ENCODE measurements at regions not wholly inside any gene's neighbourhood (a gene's known extent, or its start where the extent isn't known, plus 50 kb on each side); places are given as distances from the start of the nearest gene placed in this dataset.

- no peak for DNase-seq (ENCODE audit: extremely low spot score)
- H3K4me3 ChIP-seq: no peak overlapping the region
- no peaks in the 10 kb centered on the region for H3K4me1 ChIP-seq
- no peaks in the 10 kb centered on the region for H3K27me3 ChIP-seq
- H3K27ac ChIP-seq (replicated peaks in 1 of 4): no peak overlapping the region
- H3K9me3 ChIP-seq: peaks cover 0 to 6% (median 0%) of the 10 kb centered on the region in 4 donors
- intact Hi-C loops (cut with DNase I): no loop called here
- TF ChIP-seq, protein P1, sequence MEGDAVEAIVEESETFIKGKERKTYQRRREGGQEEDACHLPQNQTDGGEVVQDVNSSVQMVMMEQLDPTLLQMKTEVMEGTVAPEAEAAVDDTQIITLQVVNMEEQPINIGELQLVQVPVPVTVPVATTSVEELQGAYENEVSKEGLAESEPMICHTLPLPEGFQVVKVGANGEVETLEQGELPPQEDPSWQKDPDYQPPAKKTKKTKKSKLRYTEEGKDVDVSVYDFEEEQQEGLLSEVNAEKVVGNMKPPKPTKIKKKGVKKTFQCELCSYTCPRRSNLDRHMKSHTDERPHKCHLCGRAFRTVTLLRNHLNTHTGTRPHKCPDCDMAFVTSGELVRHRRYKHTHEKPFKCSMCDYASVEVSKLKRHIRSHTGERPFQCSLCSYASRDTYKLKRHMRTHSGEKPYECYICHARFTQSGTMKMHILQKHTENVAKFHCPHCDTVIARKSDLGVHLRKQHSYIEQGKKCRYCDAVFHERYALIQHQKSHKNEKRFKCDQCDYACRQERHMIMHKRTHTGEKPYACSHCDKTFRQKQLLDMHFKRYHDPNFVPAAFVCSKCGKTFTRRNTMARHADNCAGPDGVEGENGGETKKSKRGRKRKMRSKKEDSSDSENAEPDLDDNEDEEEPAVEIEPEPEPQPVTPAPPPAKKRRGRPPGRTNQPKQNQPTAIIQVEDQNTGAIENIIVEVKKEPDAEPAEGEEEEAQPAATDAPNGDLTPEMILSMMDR (IDR thresholded peaks at IDR 0.05): no peak
- TF ChIP-seq EP300 (IDR thresholded peaks at IDR 0.05) (no peak), POLR2AphosphoS5 (IDR thresholded peaks at IDR 0.05) (no peak), POLR2A (IDR thresholded peaks at IDR 0.05; ENCODE audit: low read depth) (no peak)
- H3K36me3 ChIP-seq: no peaks in the 10 kb centered on the region
- 94% methylated on average over 1 of the region's 1 CpG for WGBS
Observed at GRCh38 chr18:65221736-65222135, 529.1 kb upstream of the CDH7 start.

GRCh38 chr18:65221115-65221514 is 529.7 kb upstream of the CDH7 start:
- TF ChIP-seq POLR2A (IDR thresholded peaks at IDR 0.05; ENCODE audit: low read depth) (no peak), POLR2AphosphoS5 (IDR thresholded peaks at IDR 0.05) (no peak), EP300 (IDR thresholded peaks at IDR 0.05) (no peak)
- TF ChIP-seq, protein P1 (IDR thresholded peaks at IDR 0.05): no peak
- Histone ChIP-seq H3K4me3 (no peak overlapping the region), H3K27me3 (no peaks in the 10 kb centered on the region), H3K36me3 (no peaks in the 10 kb centered on the region), H3K9me3 (peaks cover 0 to 1% (median 0%) of the 10 kb centered on the region in 4 donors), H3K4me1 (no peaks in the 10 kb centered on the region), H3K27ac (replicated peaks in 1 of 4) (no peak overlapping the region)
- 94% methylated on average over 6 of the region's 6 CpGs for WGBS
- DNase-seq (ENCODE audit: extremely low spot score): no peak
- intact Hi-C loops (cut with DNase I): no loop called here

DNA sequence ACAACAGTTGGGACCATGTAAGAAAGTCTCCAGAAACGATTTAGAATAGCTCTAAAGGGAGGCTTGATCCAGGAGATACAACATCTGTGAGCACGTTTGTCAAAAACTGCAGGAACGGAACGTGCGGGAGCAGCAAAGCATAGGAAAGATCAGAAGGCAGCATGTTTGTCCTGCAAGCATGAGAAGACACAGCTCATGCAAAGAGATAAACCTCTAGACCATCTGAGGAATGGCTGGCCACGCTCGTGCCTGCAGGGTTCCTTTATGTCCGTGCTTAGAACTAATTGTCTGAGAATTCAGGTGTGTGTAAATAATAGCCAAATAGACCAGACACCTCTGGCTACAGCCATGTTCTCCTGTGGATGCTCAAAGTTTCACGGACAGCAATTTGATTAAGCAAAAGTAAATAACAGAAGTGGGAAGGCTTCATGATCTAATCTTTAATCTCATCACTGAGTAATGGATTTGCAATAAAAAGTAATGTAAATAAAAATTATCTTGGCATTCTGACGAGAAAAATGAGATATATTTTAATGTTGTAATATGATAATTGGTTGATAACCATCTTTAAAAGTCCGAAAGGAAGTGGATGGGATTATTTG is 534.8 kb upstream of the CDH7 start:
- no peak for DNase-seq (ENCODE audit: extremely low spot score)
- Histone ChIP-seq H3K27me3 (no peaks in the 10 kb centered on the region), H3K36me3 (no peaks in the 10 kb centered on the region), H3K4me1 (no peaks in the 10 kb centered on the region), H3K4me3 (no peak overlapping the region), H3K27ac (replicated peaks in 1 of 4) (no peak overlapping the region), H3K9me3 (no peaks in the 10 kb centered on the region)
- WGBS: 69% methylated on average over 11 of the region's 11 CpGs
- intact Hi-C loops (cut with DNase I): no loop called here
- TF ChIP-seq POLR2AphosphoS5 (IDR thresholded peaks at IDR 0.05) (no peak), POLR2A (IDR thresholded peaks at IDR 0.05; ENCODE audit: low read depth) (no peak), EP300 (IDR thresholded peaks at IDR 0.05) (no peak)
- TF ChIP-seq, protein P1 (IDR thresholded peaks at IDR 0.05): no peak

DNA sequence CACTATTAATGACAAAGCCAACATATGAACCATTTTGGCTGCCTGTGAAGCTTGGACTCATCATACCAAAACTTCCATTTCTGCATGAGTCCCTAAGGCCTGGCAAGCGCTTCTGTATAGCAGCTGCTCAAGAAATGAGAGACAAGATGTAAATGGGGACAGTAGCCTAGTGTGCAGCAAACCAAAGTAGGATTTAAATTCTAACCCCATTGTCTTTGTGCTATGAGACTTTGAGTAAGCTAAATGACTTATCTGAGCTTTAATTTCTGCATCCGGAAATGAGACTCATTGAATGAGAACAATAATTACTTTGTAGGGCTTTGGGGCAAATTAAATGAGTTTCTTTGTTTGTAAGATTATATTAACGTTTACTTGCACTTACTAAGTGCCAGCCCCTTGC is 536.4 kb upstream of the CDH7 start:
- H3K36me3 ChIP-seq: no peaks in the 10 kb centered on the region
- H3K4me1 ChIP-seq: no peaks in the 10 kb centered on the region
- WGBS: 69% methylated on average over 3 of the region's 3 CpGs
- H3K27ac ChIP-seq (replicated peaks in 1 of 4): no peak overlapping the region
- H3K27me3 ChIP-seq: no peaks in the 10 kb centered on the region
- intact Hi-C loops (cut with DNase I): no loop called here
- no peak for DNase-seq (ENCODE audit: extremely low spot score)
- H3K4me3 ChIP-seq: no peak overlapping the region
- no peak for TF ChIP-seq POLR2AphosphoS5 (IDR thresholded peaks at IDR 0.05)
- TF ChIP-seq POLR2A (IDR thresholded peaks at IDR 0.05; ENCODE audit: low read depth): no peak
- no peaks in the 10 kb centered on the region for H3K9me3 ChIP-seq

DNA sequence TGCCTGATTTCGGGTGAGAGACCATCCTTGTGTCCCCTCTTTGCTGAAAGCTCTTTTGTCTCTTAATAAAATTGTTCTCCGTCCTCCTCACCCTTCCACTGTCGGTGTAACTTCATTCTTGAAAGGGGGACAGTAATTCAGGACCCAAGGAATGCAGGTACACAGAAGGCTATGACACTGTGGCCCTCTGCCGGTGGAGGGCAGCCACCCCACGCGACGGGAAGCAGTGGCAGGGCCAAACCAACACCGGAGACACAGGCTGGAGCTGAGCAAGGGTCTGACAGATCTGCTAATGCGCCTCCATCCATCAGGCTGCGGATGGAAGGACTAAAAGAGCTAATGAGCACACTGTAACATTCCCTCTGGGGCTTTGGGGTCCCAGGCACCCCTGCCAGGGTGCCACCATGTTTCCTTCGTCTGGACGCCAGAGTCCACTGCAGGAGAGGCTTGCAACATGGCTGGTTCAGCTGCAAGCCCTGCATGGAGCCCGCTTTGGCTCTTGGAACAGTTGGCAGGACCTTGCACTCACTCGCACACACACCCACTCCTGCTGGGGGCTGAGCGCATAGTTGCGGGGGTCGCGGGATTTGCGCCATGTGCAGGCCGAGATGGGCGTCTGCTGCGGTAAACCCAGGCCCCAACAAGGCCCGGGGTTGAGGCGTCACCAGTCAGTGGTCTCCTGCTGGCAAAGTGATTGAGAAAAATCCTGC is 544.1 kb upstream of the CDH7 start:
- WGBS: 88% methylated on average over 24 of the region's 24 CpGs

More for the DNA sequence above, 544.1 kb upstream of the CDH7 start:
- Histone ChIP-seq H3K9me3 (no peaks in the 10 kb centered on the region), H3K4me3 (no peak overlapping the region), H3K27me3 (no peaks in the 10 kb centered on the region), H3K36me3 (no peaks in the 10 kb centered on the region), H3K4me1 (no peaks in the 10 kb centered on the region), H3K27ac (replicated peaks in 1 of 4) (no peak overlapping the region)
- DNase-seq (ENCODE audit: extremely low spot score): no peak
- TF ChIP-seq POLR2A (IDR thresholded peaks at IDR 0.05; ENCODE audit: low read depth) (no peak), EP300 (IDR thresholded peaks at IDR 0.05) (no peak), POLR2AphosphoS5 (IDR thresholded peaks at IDR 0.05) (no peak)
- intact Hi-C loops (cut with DNase I): no loop called here

Data from esophagus muscularis mucosa (tissue), 4 donors.